Testis (tissue), 2 donors: ENCODE measurements at regions not wholly inside any gene's neighbourhood (a gene's known extent, or its start where the extent isn't known, plus 50 kb on each side); places are given as distances from the start of the nearest gene placed in this dataset.

Experiments
- DNase-seq: peaks from one replicate; pipeline ENCODE4 v3.0.0-alpha.2; 2019
- H3K27ac ChIP-seq, 2 donors: fragments of 200-600 bp; sonication (generic); one replicate each; pipeline ENCODE4 v1.5.1; 2019
- H3K27me3 ChIP-seq: fragments of 200-600 bp; sonication (generic); one replicate; pipeline ENCODE4 v1.5.1; 2019
- H3K36me3 ChIP-seq: fragments of 200-600 bp; sonication (generic); one replicate; pipeline ENCODE4 v1.5.1; 2017; ENCODE audit warnings: low read depth; ENCODE audit errors: missing control alignments
- H3K4me1 ChIP-seq: fragments of 200-600 bp; sonication (generic); one replicate; pipeline ENCODE4 v1.5.1; 2019
- H3K4me3 ChIP-seq, 2 donors: fragments of 200-600 bp; sonication (generic); one replicate each; pipeline ENCODE4 v1.5.1; 2017 to 2019
- H3K9me3 ChIP-seq: fragments of 200-600 bp; sonication (generic); one replicate; pipeline ENCODE4 v1.5.1; 2017
- POLR2A ChIP-seq: fragments of 450-650 bp; IDR thresholded peaks from one replicate; pipeline ENCODE4 v1.6.1; 2017; ENCODE audit warnings: antibody characterized with exemption, mild to moderate bottlenecking, moderate library complexity
- WGBS, 2 donors: methylation state at CpG; one replicate each; pipeline ENCODE4 v1.1.5; 2018; 5-methylcytosine and 5-hydroxymethylcytosine counted together
- intact Hi-C: fragments of 100-400 bp; cut with DNase I; formaldehyde crosslinking; loops from one replicate; pipeline ENCODE4 v1.15.1; 2023; ENCODE audit warnings: low total_unique reads
- TF ChIP-seq, protein P1 (sequence below), 3 experiments: fragments of 450-650 bp in 2 of 3; fragments of 200-600 bp in 1 of 3; sonication (generic) in 1 of 3; IDR thresholded peaks; one replicate each; pipeline ENCODE4 v1.5.1; 2016 to 2019; ENCODE audit warnings: antibody characterized with exemption in 3 of 3, mild to moderate bottlenecking in 2 of 3, moderate library complexity in 1 of 3

DNA sequence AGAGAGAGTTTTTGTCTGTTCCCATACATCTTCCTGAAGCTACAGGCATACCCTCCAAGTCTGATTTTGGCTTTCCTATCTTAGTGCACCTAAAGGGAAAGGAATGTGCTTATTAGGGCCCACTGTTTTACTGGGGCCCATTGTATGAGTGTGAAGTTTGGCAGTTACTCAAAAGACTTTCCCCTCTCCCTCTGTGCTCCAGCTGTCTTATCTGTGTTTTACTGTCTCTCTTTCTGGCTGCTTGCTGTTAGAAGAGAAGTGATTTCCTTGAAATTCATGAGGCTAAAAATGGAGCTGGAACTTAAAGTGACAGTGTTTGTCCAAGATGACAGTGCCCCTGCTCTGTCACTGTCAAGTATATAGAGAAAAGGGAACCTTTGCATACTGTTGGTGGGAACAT, 436.2 kb downstream of the OCA2 start:
- intact Hi-C loops: no loop called here
- TF ChIP-seq, protein P1, sequence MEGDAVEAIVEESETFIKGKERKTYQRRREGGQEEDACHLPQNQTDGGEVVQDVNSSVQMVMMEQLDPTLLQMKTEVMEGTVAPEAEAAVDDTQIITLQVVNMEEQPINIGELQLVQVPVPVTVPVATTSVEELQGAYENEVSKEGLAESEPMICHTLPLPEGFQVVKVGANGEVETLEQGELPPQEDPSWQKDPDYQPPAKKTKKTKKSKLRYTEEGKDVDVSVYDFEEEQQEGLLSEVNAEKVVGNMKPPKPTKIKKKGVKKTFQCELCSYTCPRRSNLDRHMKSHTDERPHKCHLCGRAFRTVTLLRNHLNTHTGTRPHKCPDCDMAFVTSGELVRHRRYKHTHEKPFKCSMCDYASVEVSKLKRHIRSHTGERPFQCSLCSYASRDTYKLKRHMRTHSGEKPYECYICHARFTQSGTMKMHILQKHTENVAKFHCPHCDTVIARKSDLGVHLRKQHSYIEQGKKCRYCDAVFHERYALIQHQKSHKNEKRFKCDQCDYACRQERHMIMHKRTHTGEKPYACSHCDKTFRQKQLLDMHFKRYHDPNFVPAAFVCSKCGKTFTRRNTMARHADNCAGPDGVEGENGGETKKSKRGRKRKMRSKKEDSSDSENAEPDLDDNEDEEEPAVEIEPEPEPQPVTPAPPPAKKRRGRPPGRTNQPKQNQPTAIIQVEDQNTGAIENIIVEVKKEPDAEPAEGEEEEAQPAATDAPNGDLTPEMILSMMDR (IDR thresholded peaks at IDR 0.05): no peak
- TF ChIP-seq POLR2A: no peak
- H3K27me3 ChIP-seq: no peaks in the 10 kb centered on the region
- H3K4me3 ChIP-seq: no peak overlapping the region
- no peaks in the 10 kb centered on the region for H3K9me3 ChIP-seq
- DNase-seq: no peak
- no peaks in the 10 kb centered on the region for H3K4me1 ChIP-seq
- no peaks in the 10 kb centered on the region for H3K36me3 ChIP-seq
- no peak overlapping the region for H3K27ac ChIP-seq

DNA sequence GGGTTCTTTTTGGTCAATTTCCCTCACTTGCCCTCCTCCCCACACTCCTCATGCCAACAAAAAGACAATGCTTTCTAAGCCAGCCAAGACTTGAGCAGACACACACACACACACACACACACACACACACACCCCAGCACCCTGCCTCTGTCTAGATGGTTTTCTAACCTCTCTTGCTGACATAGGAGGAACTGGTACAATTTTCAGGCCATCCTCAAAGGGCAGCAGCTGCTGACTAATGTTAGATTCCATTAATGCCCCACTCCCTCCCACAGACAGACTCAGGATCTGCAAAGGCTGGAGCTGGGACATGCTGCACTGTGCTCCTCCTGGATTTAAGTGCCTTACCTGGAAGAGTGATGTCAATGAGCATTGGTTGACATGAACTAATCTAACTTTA, 438.4 kb downstream of the OCA2 start:
- Histone ChIP-seq H3K36me3 (no peaks in the 10 kb centered on the region), H3K27me3 (no peaks in the 10 kb centered on the region), H3K27ac (no peak overlapping the region), H3K4me1 (no peaks in the 10 kb centered on the region), H3K9me3 (no peaks in the 10 kb centered on the region), H3K4me3 (no peak overlapping the region)
- no peak for DNase-seq
- no peak for TF ChIP-seq POLR2A
- TF ChIP-seq, protein P1 (IDR thresholded peaks at IDR 0.05): no peak
- intact Hi-C loops: no loop called here

DNA sequence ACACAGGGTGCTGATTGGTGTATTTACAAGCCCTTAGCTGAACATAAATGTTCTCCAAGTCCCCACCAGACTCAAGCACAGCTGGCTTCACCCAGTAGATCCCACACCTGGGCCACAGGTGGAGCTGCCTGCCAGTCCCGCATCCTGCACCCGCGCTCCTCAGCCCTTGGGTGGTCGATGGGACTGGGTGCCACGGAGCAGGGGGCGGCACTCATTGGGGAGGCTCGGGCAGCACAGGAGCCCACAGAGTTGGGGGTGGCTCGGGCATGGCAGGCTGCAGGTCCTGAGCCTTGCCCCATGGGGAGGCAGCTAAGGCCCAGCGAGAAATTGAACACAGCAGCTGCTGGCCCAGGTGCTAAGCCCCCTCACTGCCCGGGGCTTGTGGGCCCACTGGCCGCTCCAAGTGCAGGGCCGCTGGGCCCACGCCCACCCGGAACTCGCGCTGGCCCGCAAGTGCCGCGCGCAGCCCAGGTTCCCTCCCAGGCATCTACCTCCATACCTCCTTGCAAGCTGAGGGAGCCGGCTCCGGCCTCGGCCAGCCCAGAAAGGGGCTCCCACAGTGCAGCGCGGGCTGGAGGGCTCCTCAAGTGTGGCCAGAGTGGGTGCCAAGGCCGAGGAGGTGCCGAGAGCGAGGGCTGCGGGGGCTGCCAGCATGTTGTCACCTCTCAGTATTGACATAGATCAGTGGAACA, 442.7 kb downstream of the OCA2 start:
- H3K27ac ChIP-seq: no peak overlapping the region
- no peaks in the 10 kb centered on the region for H3K9me3 ChIP-seq
- TF ChIP-seq, protein P1 (IDR thresholded peaks at IDR 0.05): no peak
- TF ChIP-seq POLR2A: no peak
- no peak overlapping the region for H3K4me3 ChIP-seq
- DNase-seq: no peak
- H3K36me3 ChIP-seq: no peaks in the 10 kb centered on the region
- intact Hi-C loops: no loop called here
- WGBS, 2 donors: 59 to 85% methylated on average over 20 to 29 of the region's 29 CpGs
- no peaks in the 10 kb centered on the region for H3K4me1 ChIP-seq
- H3K27me3 ChIP-seq: no peaks in the 10 kb centered on the region

DNA sequence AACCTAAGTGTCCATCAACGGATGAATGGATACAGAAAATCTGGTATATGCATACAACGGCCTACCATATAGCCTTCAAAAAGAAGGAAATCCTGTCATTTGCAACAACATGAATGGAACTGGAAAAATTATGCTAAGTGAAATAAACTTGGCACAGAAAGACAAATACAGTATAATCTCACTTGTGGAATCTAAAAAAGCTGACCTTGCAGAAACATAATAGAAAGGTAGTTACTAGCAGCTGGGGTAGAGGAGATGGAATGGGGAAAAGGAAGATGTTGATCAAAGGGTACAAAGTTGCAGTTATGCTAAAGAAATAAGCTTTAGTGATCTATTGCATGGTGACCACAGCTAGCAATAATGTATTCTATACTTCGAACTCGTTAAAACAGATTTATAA, 444.1 kb downstream of the OCA2 start:
- Histone ChIP-seq H3K27me3 (no peaks in the 10 kb centered on the region), H3K9me3 (no peaks in the 10 kb centered on the region), H3K36me3 (no peaks in the 10 kb centered on the region), H3K4me3 (no peak overlapping the region), H3K4me1 (no peaks in the 10 kb centered on the region), H3K27ac (no peak overlapping the region)
- TF ChIP-seq POLR2A: no peak
- WGBS, 2 donors: 71 to 77% methylated on average over 4 of the region's 4 CpGs
- no peak for DNase-seq
- intact Hi-C loops: no loop called here

DNA sequence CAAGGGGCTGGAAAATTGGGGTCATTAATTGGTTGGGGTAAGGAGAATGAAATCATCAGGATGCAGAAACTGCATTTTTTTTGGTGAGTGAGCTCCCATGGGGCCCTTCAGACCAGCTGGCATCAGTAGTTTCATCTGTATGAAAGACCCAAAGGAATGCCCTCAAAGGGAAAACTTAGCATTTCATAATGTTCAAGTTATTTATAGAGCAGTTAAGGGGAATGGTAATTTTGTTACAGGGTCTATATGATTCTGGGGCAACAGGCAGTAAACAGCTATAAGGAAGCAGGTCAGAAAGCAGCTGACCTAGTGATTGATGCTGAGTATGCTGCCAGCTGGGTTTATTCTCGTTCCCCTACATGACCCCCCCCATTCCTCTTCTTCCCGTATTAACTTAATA, 448.9 kb downstream of the OCA2 start:
- no peak overlapping the region for H3K27ac ChIP-seq
- H3K4me3 ChIP-seq: no peak overlapping the region
- WGBS, 2 donors: 81 to 89% methylated on average over 2 of the region's 2 CpGs
- no peaks in the 10 kb centered on the region for H3K36me3 ChIP-seq
- DNase-seq: no peak
- H3K27me3 ChIP-seq: no peaks in the 10 kb centered on the region
- TF ChIP-seq POLR2A: no peak
- intact Hi-C loops: no loop called here
- no peaks in the 10 kb centered on the region for H3K4me1 ChIP-seq
- H3K9me3 ChIP-seq: no peaks in the 10 kb centered on the region

DNA sequence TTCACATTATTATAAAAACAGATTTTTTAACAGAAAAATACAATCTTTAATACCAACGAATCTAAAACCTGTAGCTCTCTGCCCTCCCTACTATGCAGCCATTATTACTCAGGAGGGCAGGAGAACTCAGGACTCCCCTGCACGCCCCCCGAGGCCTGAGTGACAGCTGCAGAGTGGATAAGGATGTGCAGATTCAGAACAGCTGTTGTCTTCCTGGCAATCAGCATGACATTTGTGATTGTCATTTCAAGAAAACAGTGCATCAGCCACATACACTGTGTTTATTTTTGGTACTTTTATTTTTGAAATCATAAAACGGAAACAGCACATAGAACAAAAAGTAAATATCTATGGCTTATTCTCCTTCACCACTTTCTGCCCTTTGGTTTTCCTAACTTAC, 450.8 kb downstream of the OCA2 start:
- TF ChIP-seq, protein P1 (IDR thresholded peaks at IDR 0.05): no peak
- TF ChIP-seq POLR2A: no peak
- H3K9me3 ChIP-seq: no peaks in the 10 kb centered on the region
- H3K27ac ChIP-seq: no peak overlapping the region
- no peaks in the 10 kb centered on the region for H3K4me1 ChIP-seq
- no peaks in the 10 kb centered on the region for H3K36me3 ChIP-seq
- no peaks in the 10 kb centered on the region for H3K27me3 ChIP-seq
- H3K4me3 ChIP-seq: no peak overlapping the region
- intact Hi-C loops: no loop called here
- DNase-seq: no peak
- WGBS, 2 donors: 77 to 80% methylated on average over 4 of the region's 4 CpGs
